Heart left ventricle (tissue), 16 donors: ENCODE measurements at regions not wholly inside any gene's neighbourhood (a gene's known extent, or its start where the extent isn't known, plus 50 kb on each side); places are given as distances from the start of the nearest gene placed in this dataset.
"Not testable (repeated sequence)": the region's sequence is repeated elsewhere in the genome, so short reads cannot be mapped to it uniquely, and the experiment has no call there.

ENCODE experiments used
- ATAC-seq, 4 donors: fragments of 200-7000 bp; cut with Tn5 transposase; one replicate each; pipeline ENCODE4 v1.9.1; 2020 to 2022; ENCODE audit warnings: moderate library complexity in 4 of 4, mild to moderate bottlenecking in 3 of 4, moderate number of reproducible peaks in 1 of 4
- DNase-seq, 5 donors: peaks; one replicate each; pipeline ENCODE4 v3.0.0-alpha.2; 2020
- H3K27ac ChIP-seq, 12 donors: fragments of 200-600 bp; sonication (generic) in 4 of 12; one replicate each; pipeline versions ENCODE4 v1.5.0 to v1.8.0; 2016 to 2022; ENCODE audit warnings: mild to moderate bottlenecking in 2 of 12
- H3K27me3 ChIP-seq, 9 donors: fragments of 200-600 bp; sonication (generic) in 2 of 9; one replicate each; pipeline versions ENCODE4 v1.5.1 to v1.8.0; 2016 to 2022; ENCODE audit warnings: mild to moderate bottlenecking in 3 of 9
- H3K36me3 ChIP-seq, 9 donors: fragments of 200-600 bp; sonication (generic) in 2 of 9; one replicate each; pipeline versions ENCODE4 v1.5.0 to v1.8.0; 2018 to 2022; ENCODE audit warnings: mild to moderate bottlenecking in 2 of 9
- H3K4me1 ChIP-seq, 12 donors: fragments of 200-600 bp; sonication (generic) in 4 of 12; one replicate each; pipeline versions ENCODE4 v1.5.0 to v1.8.0; 2016 to 2022; ENCODE audit warnings: mild to moderate bottlenecking in 3 of 12
- H3K4me3 ChIP-seq, 12 donors: fragments of 200-600 bp; sonication (generic) in 4 of 12; one replicate each; pipeline versions ENCODE4 v1.5.0 to v1.8.0; 2017 to 2022; ENCODE audit warnings: mild to moderate bottlenecking in 9 of 12, moderate library complexity in 4 of 12
- H3K9me3 ChIP-seq, 12 donors: fragments of 200-600 bp; sonication (generic) in 4 of 12; one replicate each; pipeline versions ENCODE4 v1.5.0 to v1.8.0; 2016 to 2022; ENCODE audit warnings: mild to moderate bottlenecking in 1 of 12
- CTCF ChIP-seq, 12 donors: fragments of 200-600 bp; sonication (generic) in 4 of 12; IDR thresholded peaks; one replicate each; pipeline versions ENCODE4 v1.5.0 to v1.8.0; 2018 to 2022; ENCODE audit warnings: antibody characterized with exemption in 12 of 12, mild to moderate bottlenecking in 5 of 12
- POLR2A ChIP-seq, 2 donors: fragments of 450-650 bp; IDR thresholded peaks; one replicate each; pipeline ENCODE4 v1.6.1; 2017; ENCODE audit warnings: antibody characterized with exemption in 2 of 2, mild to moderate bottlenecking in 2 of 2, moderate library complexity in 2 of 2
- WGBS, 4 donors: extraction: QIAGEN DNeasy Blood & Tissue Kit in 2 of 4; methylation state at CpG; one replicate each; pipeline versions ENCODE4 v1.1.5 to v1.1.7; 2013 to 2018; 5-methylcytosine and 5-hydroxymethylcytosine counted together
- intact Hi-C, 10 donors: fragments of 100-400 bp; cut with DNase I; formaldehyde crosslinking; loops; one replicate each; pipeline versions ENCODE4 v1.11.1 to v1.14.2; 2022
- donor health status: ischemic (EF 13 %, LVEDD 7.1; RV severe dilation, severe dysfunction).
- donor health status: healthy with polysubstance abuse.
- donor health status: DM: no; HTN: yes; CAD: no.
- donor health status: DM: no; HTN: no; CAD: no.
- donor health status: ischemic (EF 25% LVEDD 6.9; RV normal size, moderate dysfunction).
- donor health status: ischemic (EF 25% LVEDD 5.7; RV mildly dilated, moderate dysfunction).
- donor health status: healthy.
- donor health status: DM: yes; HTN: yes; CAD: no.
- donor health status: ischemic (EF 35%, LVEDD 5.7; RV mildly dilated, moderate dysfunction).
- donor health status: nonischemic (EF 11% LVEDD 7.7; RV severe dilation, severe dysfunction).
- donor health status: DM: yes; HTN: yes; CAD: no.
- donor health status: PGD.
- donor health status: ischemic (EF 29% LVEDD 5.4; RV normal size, mild dysfunction).
- donor health status: nonischemic (EF 23%, LVEDD 6.1; RV moderate dilation, normal function).

GRCh38 chr7:63205136-63205535 lies 793.5 kb upstream of the ZNF722 start:
- intact Hi-C loops: no loop called here
- ATAC-seq: no peak

GRCh38 chr7:63233101-63233500 lies 765.5 kb upstream of the ZNF722 start:
- H3K4me1 ChIP-seq, H3K4me3 ChIP-seq, DNase-seq, H3K36me3 ChIP-seq, H3K27ac ChIP-seq, H3K27me3 ChIP-seq, H3K9me3 ChIP-seq, intact Hi-C loops, ATAC-seq: not testable (repeated sequence)
- 73 to 89% (median 84%) methylated on average over 1 to 19 of the region's 19 CpGs for WGBS, 4 donors

More at GRCh38 chr7:63205136-63205535, 793.5 kb upstream of the ZNF722 start:
- Histone ChIP-seq H3K36me3 (no peaks in the 10 kb centered on the region), H3K9me3 (peaks cover 0 to 54% (median 0%) of the 10 kb centered on the region in 12 donors), H3K27ac (no peak overlapping the region), H3K4me1 (no peaks in the 10 kb centered on the region), H3K27me3 (no peaks in the 10 kb centered on the region), H3K4me3 (no peak overlapping the region)
- WGBS, 4 donors: 94 to 98% (median 96%) methylated on average over 2 of the region's 2 CpGs
- no peak for DNase-seq
- TF ChIP-seq CTCF (IDR thresholded peaks at IDR 0.05) (no peak), POLR2A (IDR thresholded peaks at IDR 0.05) (no peak)

- no peak for DNase-seq
- no peaks in the 10 kb centered on the region for H3K36me3 ChIP-seq
- WGBS, 4 donors: 78 to 93% (median 84%) methylated on average over 4 to 10 of the region's 10 CpGs
- intact Hi-C loops: no loop called here
- no peaks in the 10 kb centered on the region for H3K4me1 ChIP-seq
- H3K27me3 ChIP-seq: no peaks in the 10 kb centered on the region
- ATAC-seq: no peak
- H3K27ac ChIP-seq: no peak overlapping the region
- no peak overlapping the region for H3K4me3 ChIP-seq
- H3K9me3 ChIP-seq: peaks cover 0 to 10% (median 0%) of the 10 kb centered on the region in 12 donors
- TF ChIP-seq CTCF (IDR thresholded peaks at IDR 0.05) (no peak), POLR2A (IDR thresholded peaks at IDR 0.05) (no peak)
Observed at GRCh38 chr7:63233881-63234280, 764.8 kb upstream of the ZNF722 start.
